HG03139 (cell line): ENCODE measurements at regions not wholly inside any gene's neighbourhood (a gene's known extent, or its start where the extent isn't known, plus 50 kb on each side); places are given as distances from the start of the nearest gene placed in this dataset.

ENCODE experiments used
- ATAC-seq: cut with Tn5 transposase; IDR thresholded peaks from one replicate; pipeline ENCODE4 v1.9.1; 2021; ENCODE audit not compliant: unreplicated experiment

GRCh38 chr5:111914966-111915636, 158.1 kb upstream of the NREP start:
- ATAC-seq, result no peak

- ATAC-seq, result no peak
Observed at GRCh38 chr5:111902436-111902835, 145.4 kb upstream of the NREP start.

GRCh38 chr5:111901296-111901695, 144.3 kb upstream of the NREP start:
- no peak for ATAC-seq

- ATAC-seq, result no peak
Observed at GRCh38 chr5:111892949-111893348, 136.0 kb upstream of the NREP start.

GRCh38 chr5:111887706-111888105, 130.7 kb upstream of the NREP start:
- ATAC-seq, result no peak

- ATAC-seq, result no peak
Observed at GRCh38 chr5:111869681-111870080, 112.7 kb upstream of the NREP start.

- no peak for ATAC-seq
Observed at GRCh38 chr5:111865356-111865755, 108.4 kb upstream of the NREP start.

- ATAC-seq, result no peak
Observed at GRCh38 chr5:111863801-111864200, 106.8 kb upstream of the NREP start.

- no peak for ATAC-seq
Observed at GRCh38 chr5:111859533-111860270, 102.7 kb upstream of the NREP start.

GRCh38 chr5:111859031-111859430, 102.0 kb upstream of the NREP start:
- no peak for ATAC-seq

- ATAC-seq, result no peak
Observed at GRCh38 chr5:111857623-111858022, 100.6 kb upstream of the NREP start.

GRCh38 chr5:111856876-111857466, 100.0 kb upstream of the NREP start:
- no peak for ATAC-seq

- no peak for ATAC-seq
Observed at GRCh38 chr5:111855356-111855755, 98.4 kb upstream of the NREP start.

GRCh38 chr5:111854186-111854585, 97.2 kb upstream of the NREP start:
- no peak for ATAC-seq

GRCh38 chr5:111853748-111854147, 96.8 kb upstream of the NREP start:
- peak; percentile 70 for ATAC-seq

- ATAC-seq, result no peak
Observed at GRCh38 chr5:111851631-111852548, 94.9 kb upstream of the NREP start.

- ATAC-seq, result no peak
Observed at GRCh38 chr5:111848476-111848875, 91.5 kb upstream of the NREP start.

- no peak for ATAC-seq
Observed at GRCh38 chr5:111847052-111847925, 90.3 kb upstream of the NREP start.

GRCh38 chr5:111840036-111840674, 83.2 kb upstream of the NREP start:
- ATAC-seq, result no peak

GRCh38 chr5:111839438-111839837, 82.4 kb upstream of the NREP start:
- ATAC-seq, result no peak
